IMR-90 (cell line): ENCODE measurements at regions not wholly inside any gene's neighbourhood (a gene's known extent, or its start where the extent isn't known, plus 50 kb on each side); places are given as distances from the start of the nearest gene placed in this dataset.

Source experiments
- ATAC-seq: fragments of 200-7000 bp; cut with Tn5 transposase; 2 replicates; pipeline ENCODE4 v1.9.1; 2020; ENCODE audit warnings: low read depth, mild to moderate bottlenecking, moderate library complexity
- BruUV-seq: library from RNA; stranded (reverse); fragments of 400-500 nt; replicated peaks from 2 replicates; lab custom pipeline; 2021; lab: Mats Ljungman, UMichigan
- CTCF ChIA-PET: fragments of 300-600 bp; formaldehyde crosslinking; extraction: SDS; loops from one replicate; lab custom pipeline; 2021; ENCODE audit warnings: antibody characterized with exemption; lab: Yijun Ruan, JAX
- POLR2A ChIA-PET: fragments of 300-600 bp; sonication (Branson Sonifier 250); formaldehyde crosslinking; loops from one replicate; lab custom pipeline; 2022; ENCODE audit warnings: antibody characterized with exemption; ENCODE audit not compliant: unreplicated experiment; lab: Charles Lee
- DNase-seq: peaks from one replicate; pipeline ENCODE4 v3.0.0; 2013
- H2AFZ ChIP-seq: replicated peaks from 2 replicates; pipeline ENCODE3; 2013; ENCODE audit warnings: low read length, mild to moderate bottlenecking; ENCODE audit not compliant: poor library complexity
- H2AK5ac ChIP-seq: 2 replicates; pipeline ENCODE4 v1.6.1; 2013; ENCODE audit warnings: low read depth, low read length, inconsistent platforms
- H2AK9ac ChIP-seq: replicated peaks from 2 replicates; pipeline ENCODE3; 2013; ENCODE audit warnings: mild to moderate bottlenecking, low read depth, low read length, moderate library complexity; ENCODE audit not compliant: poor library complexity
- H2BK120ac ChIP-seq: 2 replicates; pipeline ENCODE4 v1.6.1; 2013; ENCODE audit warnings: low read depth, low read length, inconsistent platforms
- H2BK15ac ChIP-seq: 3 replicates; pipeline ENCODE4 v1.6.1; 2013; ENCODE audit warnings: low read depth, low read length, inconsistent platforms
- H2BK20ac ChIP-seq: 2 replicates; pipeline ENCODE4 v1.6.1; 2013; ENCODE audit warnings: low read depth, mild to moderate bottlenecking, inconsistent platforms, low read length, moderate library complexity
- H2BK5ac ChIP-seq: 2 replicates; pipeline ENCODE4 v1.6.1; 2013; ENCODE audit warnings: mild to moderate bottlenecking, low read depth, low read length, inconsistent platforms; ENCODE audit not compliant: poor library complexity, severe bottlenecking
- H3K14ac ChIP-seq: replicated peaks from 2 replicates; pipeline ENCODE4 v1.6.1; 2013; ENCODE audit warnings: low read depth, low read length, inconsistent platforms
- H3K18ac ChIP-seq: 2 replicates; pipeline ENCODE4 v1.6.1; 2013; ENCODE audit warnings: low read depth, low read length, control low read depth
- H3K23ac ChIP-seq: 2 replicates; pipeline ENCODE4 v1.6.1; 2013; ENCODE audit warnings: low read depth, low read length, inconsistent platforms
- H3K27ac ChIP-seq: 2 replicates; pipeline ENCODE4 v1.5.1; 2013; ENCODE audit warnings: mild to moderate bottlenecking, control low read depth, low read length; ENCODE audit not compliant: insufficient read depth
- H3K27me3 ChIP-seq: 2 replicates; pipeline ENCODE4 v1.6.1; 2013; ENCODE audit warnings: low read length; ENCODE audit not compliant: control insufficient read depth, insufficient read depth
- H3K36me3 ChIP-seq: 2 replicates; pipeline ENCODE4 v1.6.1; 2013; ENCODE audit warnings: low read length, mixed read lengths; ENCODE audit not compliant: control insufficient read depth, insufficient read depth
- H3K4ac ChIP-seq: 2 replicates; pipeline ENCODE4 v1.6.1; 2013; ENCODE audit warnings: low read depth, low read length, inconsistent platforms
- H3K4me1 ChIP-seq: 2 replicates; pipeline ENCODE4 v1.6.1; 2013; ENCODE audit warnings: low read length, mixed read lengths; ENCODE audit not compliant: control insufficient read depth, insufficient read depth
- H3K4me2 ChIP-seq: 2 replicates; pipeline ENCODE4 v1.6.1; 2013; ENCODE audit warnings: low read depth, mild to moderate bottlenecking, control low read depth, low read length, moderate library complexity
- H3K4me3 ChIP-seq: 2 replicates; pipeline ENCODE4 v1.5.1; 2013; ENCODE audit warnings: low read depth, mild to moderate bottlenecking, control low read depth, low read length, moderate library complexity; ENCODE audit not compliant: insufficient read depth
- H3K56ac ChIP-seq: 2 replicates; pipeline ENCODE4 v1.6.1; 2013; ENCODE audit warnings: low read length, inconsistent platforms; ENCODE audit not compliant: insufficient read depth; ENCODE audit errors: extremely low read depth
- H3K79me1 ChIP-seq, 2 experiments: 2 replicates each; pipeline ENCODE4 v1.6.1; 2013; ENCODE audit warnings: low read length in 2 of 2, inconsistent platforms in 1 of 2, low read depth in 1 of 2
- H3K9ac ChIP-seq: 2 replicates; pipeline ENCODE4 v1.6.1; 2013; ENCODE audit warnings: low read depth, low read length, control low read depth
- H3K9me1 ChIP-seq: 2 replicates; pipeline ENCODE4 v1.6.1; 2013; ENCODE audit warnings: low read length, inconsistent platforms; ENCODE audit not compliant: insufficient read depth
- H3K9me3 ChIP-seq: 2 replicates; pipeline ENCODE4 v1.6.1; 2013; ENCODE audit warnings: low read length; ENCODE audit not compliant: control insufficient read depth, insufficient read depth
- H4K20me1 ChIP-seq: 2 replicates; pipeline ENCODE4 v1.6.1; 2013; ENCODE audit warnings: low read length, inconsistent platforms; ENCODE audit not compliant: insufficient read depth
- H4K5ac ChIP-seq: 2 replicates; pipeline ENCODE4 v1.6.1; 2013; ENCODE audit warnings: mild to moderate bottlenecking, low read depth, low read length, control low read depth
- H4K8ac ChIP-seq, 2 experiments: 2 replicates each; pipeline ENCODE4 v1.6.1; 2013; ENCODE audit warnings: low read depth in 2 of 2, low read length in 2 of 2, control low read depth in 1 of 2, inconsistent platforms in 1 of 2
- H4K91ac ChIP-seq: 2 replicates; pipeline ENCODE4 v1.6.1; 2013; ENCODE audit warnings: low read depth, low read length, inconsistent platforms; ENCODE audit not compliant: insufficient read depth
- BHLHE40 ChIP-seq: fragments of 150-350 bp; IDR thresholded peaks from 2 replicates; pipeline ENCODE4 v1.6.1; 2016; ENCODE audit warnings: mild to moderate bottlenecking, low read depth, low read length
- CHD1 ChIP-seq: IDR thresholded peaks from 2 replicates; pipeline ENCODE4 v1.6.1; 2012; ENCODE audit warnings: low read depth, low read length, improper control_type of control experiment
- ELK1 ChIP-seq: fragments of 150-350 bp; IDR thresholded peaks from 2 replicates; pipeline ENCODE4 v1.6.1; 2016; ENCODE audit warnings: low read depth, mild to moderate bottlenecking, low read length, moderate library complexity, borderline replicate concordance
- FOS ChIP-seq: fragments of 150-350 bp; IDR thresholded peaks from 2 replicates; pipeline ENCODE4 v1.6.1; 2016; ENCODE audit warnings: low read depth, low read length
- MAFK ChIP-seq: IDR thresholded peaks from 2 replicates; pipeline ENCODE4 v1.6.1; 2012; ENCODE audit warnings: low read depth, low read length, improper control_type of control experiment
- MAZ ChIP-seq: IDR thresholded peaks from 2 replicates; pipeline ENCODE4 v1.6.1; 2012; ENCODE audit warnings: low read depth, mild to moderate bottlenecking, low read length, improper control_type of control experiment, moderate library complexity, borderline replicate concordance
- MXI1 ChIP-seq: IDR thresholded peaks from 2 replicates; pipeline ENCODE4 v1.6.1; 2012; ENCODE audit warnings: low read depth, mild to moderate bottlenecking, low read length, moderate library complexity, borderline replicate concordance
- RAD21 ChIP-seq: IDR thresholded peaks from 2 replicates; pipeline ENCODE4 v1.6.1; 2012; ENCODE audit warnings: low read length, improper control_type of control experiment
- RCOR1 ChIP-seq: IDR thresholded peaks from 2 replicates; pipeline ENCODE4 v1.6.1; 2012; ENCODE audit warnings: mild to moderate bottlenecking, low read length, improper control_type of control experiment; ENCODE audit not compliant: insufficient replicate concordance
- RFX5 ChIP-seq: IDR thresholded peaks from 2 replicates; pipeline ENCODE4 v1.8.0; 2012; ENCODE audit warnings: low read depth, mild to moderate bottlenecking, low read length, moderate library complexity
- WGBS, 2 experiments: methylation state at CpG; one replicate each; pipeline versions ENCODE4 v1.1.5 to v1.1.7; 2013; ENCODE audit warnings: missing lambda C conversion rate in 2 of 2; ENCODE audit not compliant: insufficient read length in 1 of 2; ENCODE audit errors: extremely low coverage in 2 of 2; 5-methylcytosine and 5-hydroxymethylcytosine counted together
- dilution Hi-C: fragments of 300-500 bp; cut with HindIII; formaldehyde crosslinking; loops from one replicate; pipeline ENCODE4 v1.14.3; 2018; ENCODE audit warnings: low sequenced_read_pairs; ENCODE audit not compliant: unreplicated experiment
- in situ Hi-C: fragments of 300-500 bp; cut with MboI; formaldehyde crosslinking; loops from 3 replicates; pipeline ENCODE4 v1.14.3; 2019; ENCODE audit warnings: low sequenced_read_pairs, inconsistent platforms, mixed read lengths
- intact Hi-C: fragments of 100-400 bp; cut with micrococcal nuclease; formaldehyde crosslinking; loops from 2 replicates; pipeline ENCODE4 v1.10.0; 2022
- TF ChIP-seq, protein P1 (sequence below): fragments of 150-350 bp; IDR thresholded peaks from 2 replicates; pipeline ENCODE4 v1.6.1; 2017; ENCODE audit warnings: mild to moderate bottlenecking, antibody characterized with exemption, low read length, low read depth
- TF ChIP-seq, protein P2 (sequence below): conservative IDR thresholded peaks from 2 replicates; pipeline ENCODE4 v1.5.1; 2012; ENCODE audit warnings: mild to moderate bottlenecking, low read depth, low read length, improper control_type of control experiment

- Histone ChIP-seq H2AK5ac (no peak overlapping the region), H2BK5ac (no peak overlapping the region), H3K4me3 (no peak overlapping the region), H3K23ac (no peak overlapping the region), H3K18ac (no peak overlapping the region), H3K36me3 (no peaks in the 10 kb centered on the region), H3K79me1 (no peaks in the 10 kb centered on the region), H4K8ac (no peak overlapping the region), H3K9ac (no peak overlapping the region), H3K56ac (no peak overlapping the region), H2AK9ac (no peak overlapping the region), H2BK120ac (no peak overlapping the region), H3K9me1 (no peaks in the 10 kb centered on the region), H4K91ac (no peak overlapping the region), H3K27me3 (no peaks in the 10 kb centered on the region), H2BK20ac (peak overlapping the region; percentile 26; the same call in 1 of the 2 replicates), H3K14ac (no peak overlapping the region), H4K5ac (no peak overlapping the region), H3K4me2 (no peak overlapping the region), H4K20me1 (no peaks in the 10 kb centered on the region), H2BK15ac (no peak overlapping the region), H3K4me1 (peaks cover 5% of the 10 kb centered on the region), H3K4ac (peak overlapping the region; percentile 15; the same call in 1 of the 2 replicates), H3K27ac (no peak overlapping the region), H2AFZ (no peak overlapping the region), H3K9me3 (no peaks in the 10 kb centered on the region)
- intact Hi-C loops (no loop called here), dilution Hi-C loops (no loop called here), in situ Hi-C loops (no loop called here)
- ChIA-PET POLR2A (no interaction called here), CTCF (no interaction called here)
- BruUV-seq, result no TSS peak
- no peak for ATAC-seq
- no peak for DNase-seq
- WGBS, 2 experiments, result 40% methylated on average over 2 of the region's 2 CpGs; no CpG with 5 or more reads in 1 of the 2 experiments
- TF ChIP-seq RFX5, result no peak
- no peak for TF ChIP-seq FOS
- TF ChIP-seq CHD1, result no peak
- TF ChIP-seq RCOR1, result no peak
- no peak for TF ChIP-seq MAFK
- TF ChIP-seq RAD21, result no peak
- TF ChIP-seq, protein P1, sequence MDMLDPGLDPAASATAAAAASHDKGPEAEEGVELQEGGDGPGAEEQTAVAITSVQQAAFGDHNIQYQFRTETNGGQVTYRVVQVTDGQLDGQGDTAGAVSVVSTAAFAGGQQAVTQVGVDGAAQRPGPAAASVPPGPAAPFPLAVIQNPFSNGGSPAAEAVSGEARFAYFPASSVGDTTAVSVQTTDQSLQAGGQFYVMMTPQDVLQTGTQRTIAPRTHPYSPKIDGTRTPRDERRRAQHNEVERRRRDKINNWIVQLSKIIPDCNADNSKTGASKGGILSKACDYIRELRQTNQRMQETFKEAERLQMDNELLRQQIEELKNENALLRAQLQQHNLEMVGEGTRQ, result no peak
- TF ChIP-seq ELK1, result no peak
- no peak for TF ChIP-seq MXI1
- no peak for TF ChIP-seq BHLHE40
- TF ChIP-seq MAZ, result no peak
- TF ChIP-seq, protein P2, sequence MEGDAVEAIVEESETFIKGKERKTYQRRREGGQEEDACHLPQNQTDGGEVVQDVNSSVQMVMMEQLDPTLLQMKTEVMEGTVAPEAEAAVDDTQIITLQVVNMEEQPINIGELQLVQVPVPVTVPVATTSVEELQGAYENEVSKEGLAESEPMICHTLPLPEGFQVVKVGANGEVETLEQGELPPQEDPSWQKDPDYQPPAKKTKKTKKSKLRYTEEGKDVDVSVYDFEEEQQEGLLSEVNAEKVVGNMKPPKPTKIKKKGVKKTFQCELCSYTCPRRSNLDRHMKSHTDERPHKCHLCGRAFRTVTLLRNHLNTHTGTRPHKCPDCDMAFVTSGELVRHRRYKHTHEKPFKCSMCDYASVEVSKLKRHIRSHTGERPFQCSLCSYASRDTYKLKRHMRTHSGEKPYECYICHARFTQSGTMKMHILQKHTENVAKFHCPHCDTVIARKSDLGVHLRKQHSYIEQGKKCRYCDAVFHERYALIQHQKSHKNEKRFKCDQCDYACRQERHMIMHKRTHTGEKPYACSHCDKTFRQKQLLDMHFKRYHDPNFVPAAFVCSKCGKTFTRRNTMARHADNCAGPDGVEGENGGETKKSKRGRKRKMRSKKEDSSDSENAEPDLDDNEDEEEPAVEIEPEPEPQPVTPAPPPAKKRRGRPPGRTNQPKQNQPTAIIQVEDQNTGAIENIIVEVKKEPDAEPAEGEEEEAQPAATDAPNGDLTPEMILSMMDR, result no peak
Observed at GRCh38 chr2:217462121-217462520, 540.7 kb downstream of the TNS1 start.
